Caki2 (cell line): ENCODE measurements at regions not wholly inside any gene's neighbourhood (a gene's known extent, or its start where the extent isn't known, plus 50 kb on each side); places are given as distances from the start of the nearest gene placed in this dataset.
"Not testable (repeated sequence)": the region's sequence is repeated elsewhere in the genome, so short reads cannot be mapped to it uniquely, and the experiment has no call there.

Experiments used
- DNase-seq: peaks from one replicate; pipeline ENCODE4 v3.0.0-alpha.2; 2015; ENCODE audit warnings: low read depth
- in situ Hi-C: cut with HindIII; loops from 2 replicates; pipeline ENCODE4 v1.10.0; 2016; ENCODE audit warnings: low sequenced_read_pairs, low pct_unique_long_range_greater_than_20kb, mixed read lengths

DNA sequence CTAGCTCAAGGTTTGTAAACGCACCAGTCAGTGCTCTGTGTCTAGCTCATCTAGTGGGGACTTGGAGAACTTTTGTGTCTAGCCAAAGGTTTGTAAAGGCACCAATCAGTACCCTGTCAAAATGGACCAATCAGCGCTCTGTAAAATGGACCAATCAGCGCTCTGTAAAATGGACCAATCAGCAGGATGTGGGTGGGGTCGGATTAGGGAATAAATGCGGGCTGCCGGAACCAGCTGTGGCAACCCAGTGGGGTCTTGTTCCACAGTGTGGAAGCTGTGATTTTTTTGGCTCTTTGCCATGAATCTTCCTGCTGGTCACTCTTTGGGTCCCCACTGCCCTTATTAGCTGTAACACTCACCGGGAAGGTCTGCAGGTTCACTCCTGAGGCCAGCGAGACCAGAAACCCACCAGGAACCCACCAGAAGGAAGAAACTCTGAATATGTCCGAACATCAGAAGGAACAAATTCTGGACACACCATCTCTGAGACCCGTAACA, 197.8 kb downstream of the SPP2 start:
- DNase-seq, in situ Hi-C loops: not testable (repeated sequence)

GRCh38 chr2:234247453-234248180, 197.1 kb downstream of the SPP2 start:
- in situ Hi-C loops, result no loop called here
- DNase-seq, result no peak

DNA sequence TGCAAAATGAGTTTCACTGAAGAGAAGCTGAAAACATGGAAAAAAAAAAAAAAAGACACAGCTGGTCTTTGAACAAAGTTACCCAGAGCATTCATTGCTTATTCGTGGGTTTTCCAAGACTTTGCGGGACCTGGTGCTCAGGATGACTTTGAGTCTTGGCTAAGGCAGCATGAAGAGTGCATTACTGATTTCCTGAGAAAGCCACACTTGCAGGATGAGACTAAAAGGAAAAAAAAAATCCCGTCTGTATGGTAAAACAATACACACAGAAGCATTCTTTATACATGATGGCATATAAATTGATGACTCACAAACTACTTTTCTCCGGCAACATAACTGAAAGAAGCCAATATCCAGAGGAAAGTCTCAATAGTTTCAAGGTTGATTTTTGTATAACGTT, 195.4 kb downstream of the SPP2 start:
- peak; percentile 69 for DNase-seq
- in situ Hi-C loops, result no loop called here

DNA sequence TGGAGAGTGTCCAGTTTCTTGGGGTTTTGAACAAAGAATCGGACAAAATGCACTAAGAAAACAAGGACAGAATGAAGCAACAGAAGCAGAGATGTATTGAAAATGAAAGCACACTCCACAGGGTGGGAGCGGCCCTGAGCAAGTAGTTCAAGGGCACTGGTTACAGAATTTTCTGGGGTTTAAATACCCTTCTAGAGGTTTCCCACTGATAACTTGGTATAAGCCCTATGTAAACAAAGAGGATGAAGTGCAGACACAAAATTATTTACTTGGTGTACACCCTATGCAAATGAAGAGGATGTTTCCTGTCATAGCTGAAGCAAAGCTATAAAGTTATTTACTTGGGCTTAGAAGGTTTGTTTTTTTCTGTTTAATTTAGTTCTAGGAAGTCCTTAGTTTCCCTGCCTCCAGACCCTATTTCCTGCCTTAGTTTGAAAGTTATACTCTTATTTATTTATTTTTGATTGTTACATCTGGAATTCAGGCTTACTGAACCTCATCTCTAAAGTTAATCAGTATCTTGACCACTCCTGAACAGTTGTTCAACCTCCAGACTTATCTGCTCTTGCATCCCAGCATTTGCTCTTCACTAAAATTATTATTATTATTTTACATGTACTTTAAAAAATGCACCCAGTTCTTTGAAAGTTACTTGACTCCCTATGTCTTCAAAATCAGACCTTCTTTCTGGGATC, 193.5 kb downstream of the SPP2 start:
- peak; percentile 72 for DNase-seq
- in situ Hi-C loops, result no loop called here

DNA sequence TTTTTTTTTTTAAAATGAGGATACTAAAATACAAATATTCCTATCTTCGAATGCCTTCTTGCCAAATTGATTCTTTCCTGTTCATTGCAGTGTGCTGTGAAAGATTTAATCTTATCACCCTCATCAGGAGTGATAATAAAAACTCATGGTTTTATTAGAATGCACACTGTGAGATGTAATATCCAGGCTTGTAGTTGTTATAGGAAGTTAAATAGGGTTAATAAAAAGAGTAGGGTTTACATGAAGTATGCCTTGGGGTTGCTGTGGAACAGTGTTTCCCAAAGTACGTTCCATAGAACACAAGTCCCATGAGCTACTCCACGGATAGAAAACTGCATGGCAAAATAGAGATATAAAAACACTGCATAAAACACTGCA, 191.9 kb downstream of the SPP2 start:
- in situ Hi-C loops, result no loop called here
- DNase-seq, result no peak

- peak; percentile 98 for DNase-seq
- in situ Hi-C loops, result no loop called here
These were observed 191.4 kb downstream of the SPP2 start for GRCh38 chr2:234241656-234242458.

DNA sequence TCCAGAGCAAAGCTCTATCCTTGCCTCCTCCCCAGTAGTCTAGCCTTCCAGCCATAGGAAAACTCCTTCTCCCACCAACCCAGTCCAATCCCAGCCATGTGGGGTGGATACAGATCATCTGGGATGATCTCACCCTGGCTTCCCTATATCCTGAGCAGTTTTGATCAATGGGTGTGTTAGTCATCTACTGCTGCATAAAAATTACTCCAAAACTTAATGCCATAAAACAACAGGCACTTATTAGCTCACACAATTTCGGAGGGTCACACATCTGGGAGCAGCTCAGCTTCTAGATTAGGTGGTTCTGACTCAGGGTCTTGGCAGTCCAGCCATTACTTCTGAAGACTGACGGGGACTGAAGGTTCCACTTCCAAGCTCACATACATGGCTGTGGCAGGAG, 190.4 kb downstream of the SPP2 start:
- in situ Hi-C loops, result no loop called here
- peak; percentile 62 for DNase-seq

DNA sequence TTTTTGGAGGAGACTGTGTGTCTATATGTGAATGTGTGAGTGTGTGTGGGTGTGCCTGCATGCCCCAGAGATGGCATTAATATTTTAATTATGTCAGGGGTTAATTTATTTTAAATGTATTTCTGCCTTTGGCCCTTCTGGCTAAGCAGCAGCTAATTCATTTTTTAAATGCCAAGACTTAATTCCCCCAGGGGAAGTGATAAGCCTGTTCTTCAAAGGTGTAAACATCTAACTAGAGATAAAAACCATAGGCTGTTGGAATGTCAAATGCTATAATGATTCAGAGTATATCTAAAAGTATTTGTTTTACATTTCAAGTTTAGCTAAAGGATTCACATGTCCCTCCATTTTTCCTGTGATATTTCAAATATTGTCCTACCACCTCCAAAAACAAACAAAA, 184.7 kb downstream of the SPP2 start:
- DNase-seq, result no peak
- in situ Hi-C loops, result no loop called here

GRCh38 chr2:234231460-234231859, 181.0 kb downstream of the SPP2 start:
- DNase-seq, result no peak
- in situ Hi-C loops, result no loop called here

- DNase-seq, result no peak
These were observed 168.5 kb downstream of the SPP2 start for GRCh38 chr2:234219046-234219310.

GRCh38 chr2:234218266-234219045, 168.0 kb downstream of the SPP2 start:
- in situ Hi-C loops, result no loop called here
- no peak for DNase-seq

More at GRCh38 chr2:234219046-234219310, 168.5 kb downstream of the SPP2 start:
- in situ Hi-C loops, result no loop called here

- DNase-seq, result no peak
- in situ Hi-C loops, result no loop called here
These were observed 162.0 kb downstream of the SPP2 start for GRCh38 chr2:234212534-234212933.

- no peak for DNase-seq
- in situ Hi-C loops, result no loop called here
These were observed 161.3 kb downstream of the SPP2 start for GRCh38 chr2:234211797-234212196.

DNA sequence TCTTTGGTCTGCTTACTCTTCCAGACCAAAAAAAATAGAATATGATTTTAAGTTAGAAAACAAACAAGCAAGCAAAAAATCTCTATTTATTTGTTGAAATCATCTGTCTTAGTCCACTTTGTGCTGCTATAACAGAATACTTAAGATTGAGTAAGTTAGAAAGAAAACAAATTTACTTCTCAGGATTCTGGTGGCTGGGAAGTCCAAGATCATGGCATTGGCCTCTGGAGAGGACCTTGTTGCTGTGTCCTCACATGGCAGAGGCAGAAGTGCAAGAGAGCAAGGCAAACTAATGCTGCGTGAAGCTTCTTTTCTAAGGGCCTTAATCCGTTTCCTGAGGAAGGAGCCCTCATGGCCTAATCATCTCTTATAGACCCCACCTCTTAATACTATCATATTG, 156.2 kb downstream of the SPP2 start:
- DNase-seq, result no peak
- in situ Hi-C loops, result no loop called here

DNA sequence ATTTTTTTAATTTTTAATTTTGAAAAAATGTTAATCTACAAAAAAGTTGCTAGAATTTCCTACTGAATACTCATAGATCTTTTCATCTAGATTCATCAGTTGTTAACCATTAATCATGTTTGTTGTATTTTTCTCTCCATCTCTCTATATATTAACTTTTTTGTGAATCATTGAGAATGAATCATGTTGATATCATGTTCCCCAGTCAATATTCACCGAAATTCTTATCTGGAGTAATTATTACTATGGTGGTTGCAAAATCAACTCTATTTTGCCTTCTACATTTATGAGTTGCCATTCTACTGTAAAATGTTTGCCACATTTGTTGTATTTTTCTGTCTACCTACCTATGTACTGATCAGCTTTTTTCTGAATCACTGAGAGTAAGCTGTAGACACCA, 154.0 kb downstream of the SPP2 start:
- in situ Hi-C loops, result no loop called here
- DNase-seq, result peak; percentile 54

- in situ Hi-C loops, result no loop called here
- peak; percentile 89 for DNase-seq
These were observed 152.9 kb downstream of the SPP2 start for GRCh38 chr2:234203135-234203984.

GRCh38 chr2:234202601-234203000, 152.1 kb downstream of the SPP2 start:
- in situ Hi-C loops, result no loop called here
- DNase-seq, result no peak

DNA sequence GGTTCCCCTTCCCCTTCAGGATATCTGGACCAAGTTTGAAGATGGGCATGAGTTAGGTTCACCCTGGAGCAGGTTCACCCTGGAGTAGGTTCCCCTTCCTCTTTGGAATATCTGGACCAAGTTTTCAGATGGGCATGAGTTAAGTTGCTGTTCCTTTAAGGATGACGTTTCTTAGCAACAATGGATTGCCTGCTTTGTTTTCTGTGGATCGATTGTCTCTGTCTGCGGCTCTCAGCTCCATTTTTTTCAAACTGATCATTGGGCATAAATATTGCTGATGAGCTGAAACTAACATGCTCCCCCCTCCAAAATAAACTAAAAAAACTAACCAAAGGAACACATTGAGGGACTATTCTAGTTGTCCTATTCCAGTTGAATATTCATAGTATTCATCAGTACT, 149.5 kb downstream of the SPP2 start:
- DNase-seq, result no peak
- in situ Hi-C loops, result no loop called here
